ENCODE measurements at regions not wholly inside any gene's neighbourhood (a gene's known extent, or its start where the extent isn't known, plus 50 kb on each side); places are given as distances from the start of the nearest gene placed in this dataset.

DNA sequence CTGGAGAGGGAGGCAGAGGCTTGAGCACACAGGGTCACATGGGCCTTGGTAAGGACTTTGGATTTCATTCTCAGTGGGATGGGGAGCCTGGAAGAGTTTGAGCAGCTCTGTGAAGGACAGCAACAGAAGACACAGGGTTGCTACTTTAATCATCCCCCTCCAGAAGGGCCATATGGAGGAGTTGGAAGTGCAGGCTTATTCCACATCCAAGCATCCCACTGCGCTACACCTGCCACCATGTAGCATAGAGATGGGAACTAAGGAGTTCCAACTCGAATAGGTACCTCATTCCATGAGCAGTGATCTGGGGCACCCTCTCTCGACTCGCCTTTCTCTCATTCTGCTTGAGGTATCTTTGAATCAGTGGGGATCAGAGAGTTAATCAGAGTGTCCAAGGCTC lies 54.0 kb upstream of the CTTNBP2NL start:
- TF ChIP-seq EZH2phosphoT487 (IDR thresholded peaks at IDR 0.05) = no peak
- no peak for TF ChIP-seq EZH2 (IDR thresholded peaks at IDR 0.05)
- H3F3A ChIP-seq (ENCODE audit: low read depth) = peaks cover 9% of the 10 kb centered on the region
- no peak overlapping the region for H2AFZ ChIP-seq (replicated peaks)
- no peak for DNase-seq (ENCODE audit: low spot score)
- Mint-ChIP-seq H3K36me3 (no peaks in the 10 kb centered on the region), H3K4me3 (no peak overlapping the region), H3K9me3 (no peaks in the 10 kb centered on the region), H3K27ac (no peak overlapping the region), H3K27me3 (ENCODE audit: insufficient read depth, low read depth) (peaks cover 3% of the 10 kb centered on the region), H3K4me1 (peaks cover 16% of the 10 kb centered on the region)
- no peak overlapping the region for H3K27ac ChIP-seq
- H3K79me2 ChIP-seq (ENCODE audit: low read depth) = no peaks in the 10 kb centered on the region
- peaks cover 1% of the 10 kb centered on the region for H3K27me3 ChIP-seq
- no peak overlapping the region for H3K4me3 ChIP-seq
- H3K9me3 ChIP-seq (ENCODE audit: low read depth) = no peaks in the 10 kb centered on the region
- H3K4me2 ChIP-seq = no peak overlapping the region
- no peaks in the 10 kb centered on the region for H3K36me3 ChIP-seq
- no peaks in the 10 kb centered on the region for H4K20me1 ChIP-seq (ENCODE audit: low read depth)
- no peak overlapping the region for H3K9ac ChIP-seq
- H3K4me1 ChIP-seq = peaks cover 24% of the 10 kb centered on the region

DNA sequence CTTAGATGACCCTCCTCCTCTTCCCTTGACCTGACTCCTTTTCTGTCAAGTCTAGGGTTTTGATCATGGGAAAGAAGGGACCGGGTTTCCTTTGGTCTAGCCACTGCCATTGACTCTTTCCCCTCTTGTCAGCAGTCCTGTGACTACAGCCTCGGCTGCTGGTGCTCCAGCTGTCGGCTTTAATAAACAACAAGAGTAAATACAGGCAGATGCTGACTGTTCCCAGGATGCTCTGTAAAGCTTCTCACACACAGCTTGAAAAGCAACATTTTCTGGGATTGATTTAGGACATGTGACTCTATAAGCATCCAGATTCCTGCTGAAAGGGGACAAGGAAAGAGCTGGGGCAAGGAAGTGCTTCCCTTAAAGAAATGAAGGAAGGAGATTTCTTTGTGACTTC lies 53.5 kb upstream of the CTTNBP2NL start:
- no peak overlapping the region for H3K4me2 ChIP-seq
- peaks cover 3% of the 10 kb centered on the region for H3K27me3 Mint-ChIP-seq (ENCODE audit: insufficient read depth, low read depth)
- H3K9me3 ChIP-seq (ENCODE audit: low read depth) = no peaks in the 10 kb centered on the region
- no peak overlapping the region for H3K9ac ChIP-seq
- no peak for DNase-seq (ENCODE audit: low spot score)
- peaks cover 30% of the 10 kb centered on the region for H3K4me1 ChIP-seq
- H3K79me2 ChIP-seq (ENCODE audit: low read depth) = no peaks in the 10 kb centered on the region
- peak overlapping the region; percentile 26 for H2AFZ ChIP-seq (replicated peaks)
- no peaks in the 10 kb centered on the region for H3K9me3 Mint-ChIP-seq
- no peaks in the 10 kb centered on the region for H4K20me1 ChIP-seq (ENCODE audit: low read depth)
- no peaks in the 10 kb centered on the region for H3K27me3 ChIP-seq
- H3K36me3 ChIP-seq = no peaks in the 10 kb centered on the region
- peaks cover 18% of the 10 kb centered on the region for H3K4me1 Mint-ChIP-seq
- no peak overlapping the region for H3K27ac ChIP-seq
- H3K27ac Mint-ChIP-seq = no peak overlapping the region
- H3F3A ChIP-seq (ENCODE audit: low read depth) = peaks cover 15% of the 10 kb centered on the region
- H3K4me3 Mint-ChIP-seq = no peak overlapping the region
- H3K4me3 ChIP-seq = no peak overlapping the region
- H3K36me3 Mint-ChIP-seq = no peaks in the 10 kb centered on the region
- TF ChIP-seq CTCF (IDR thresholded peaks at IDR 0.05) (no peak), EZH2phosphoT487 (IDR thresholded peaks at IDR 0.05) (no peak), EZH2 (IDR thresholded peaks at IDR 0.05) (no peak)

GRCh38 chr1:112344754-112345423 lies 51.1 kb upstream of the CTTNBP2NL start:
- H3K79me2 ChIP-seq (ENCODE audit: low read depth) = no peaks in the 10 kb centered on the region
- H3K27me3 ChIP-seq = no peaks in the 10 kb centered on the region
- no peak for TF ChIP-seq EZH2 (IDR thresholded peaks at IDR 0.05)
- TF ChIP-seq EZH2phosphoT487 (IDR thresholded peaks at IDR 0.05) = no peak
- TF ChIP-seq CTCF (IDR thresholded peaks at IDR 0.05) = no peak
- no peak overlapping the region for H3K9ac ChIP-seq
- no peak overlapping the region for H3K4me3 ChIP-seq
- H3K27me3 Mint-ChIP-seq (ENCODE audit: insufficient read depth, low read depth) = no peaks in the 10 kb centered on the region
- H3K4me1 Mint-ChIP-seq = peaks cover 15% of the 10 kb centered on the region
- H3K27ac ChIP-seq = no peak overlapping the region
- H3K4me1 ChIP-seq = peaks cover 33% of the 10 kb centered on the region
- no peaks in the 10 kb centered on the region for H4K20me1 ChIP-seq (ENCODE audit: low read depth)
- no peaks in the 10 kb centered on the region for H3K9me3 ChIP-seq (ENCODE audit: low read depth)
- peaks cover 17% of the 10 kb centered on the region for H3F3A ChIP-seq (ENCODE audit: low read depth)
- H3K4me3 Mint-ChIP-seq = no peak overlapping the region
- H3K4me2 ChIP-seq = no peak overlapping the region
- peak overlapping the region; percentile 68 for H2AFZ ChIP-seq (replicated peaks)
- H3K36me3 Mint-ChIP-seq = no peaks in the 10 kb centered on the region
- peaks cover 2% of the 10 kb centered on the region for H3K9me3 Mint-ChIP-seq
- DNase-seq (ENCODE audit: low spot score) = peak; percentile 11
- no peak overlapping the region for H3K27ac Mint-ChIP-seq
- no peaks in the 10 kb centered on the region for H3K36me3 ChIP-seq
